H1 (cell line): ENCODE measurements at regions not wholly inside any gene's neighbourhood (a gene's known extent, or its start where the extent isn't known, plus 50 kb on each side); places are given as distances from the start of the nearest gene placed in this dataset.

Experiments
- CHD2 ChIP-seq: IDR thresholded peaks from 2 replicates; pipeline ENCODE4 v1.6.1; 2012; ENCODE audit warnings: low read length, improper control_type of control experiment
- MAX ChIP-seq: IDR thresholded peaks from 2 replicates; pipeline ENCODE4 v1.6.1; 2012; ENCODE audit warnings: inconsistent platforms
- NANOG ChIP-seq: IDR thresholded peaks from 2 replicates; pipeline ENCODE4 v1.6.1; 2011; ENCODE audit warnings: low read length, low read depth, mild to moderate bottlenecking, inconsistent platforms; ENCODE audit not compliant: insufficient read depth, poor library complexity, severe bottlenecking
- TAF1 ChIP-seq: IDR thresholded peaks from 2 replicates; pipeline ENCODE4 v1.6.1; 2011; ENCODE audit warnings: mild to moderate bottlenecking, low read depth, low read length
- TEAD4 ChIP-seq: IDR thresholded peaks from 2 replicates; pipeline ENCODE4 v1.6.1; 2012; ENCODE audit warnings: low read depth, low read length, inconsistent platforms, mixed read lengths

- TF ChIP-seq MAX (no peak), TAF1 (no peak), CHD2 (no peak), TEAD4 (no peak), NANOG (no peak)
Measured at GRCh38 chr2:12636837-12637581, 79.7 kb upstream of the TRIB2 start (continued).
